HG03575 (cell line): ENCODE measurements at regions not wholly inside any gene's neighbourhood (a gene's known extent, or its start where the extent isn't known, plus 50 kb on each side); places are given as distances from the start of the nearest gene placed in this dataset.

Experiments used
- ATAC-seq: cut with Tn5 transposase; IDR thresholded peaks from one replicate; pipeline ENCODE4 v1.9.1; 2021; ENCODE audit not compliant: unreplicated experiment, insufficient number of reproducible peaks, low FRiP score; ENCODE audit errors: extremely low read depth

DNA sequence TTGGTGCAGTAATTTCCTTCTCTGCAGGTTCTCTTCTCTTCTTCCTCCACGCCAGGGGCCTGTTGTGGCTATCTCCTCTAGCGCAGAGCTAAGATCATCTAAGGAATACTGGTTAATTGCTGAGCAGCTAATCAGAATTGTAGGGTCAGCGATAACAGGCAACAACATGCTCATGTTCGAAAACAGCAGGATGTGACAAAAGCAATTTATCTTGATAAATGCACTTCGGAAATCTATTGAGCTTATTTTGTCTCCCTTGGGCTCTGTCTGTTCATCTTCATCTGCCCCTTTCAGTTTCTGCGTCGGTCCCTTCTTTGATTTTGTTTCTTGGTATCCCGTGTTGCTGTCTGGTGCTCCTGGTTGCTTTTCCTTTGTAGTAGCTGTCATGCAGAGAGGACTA, 67.3 kb upstream of the MAP3K7 start:
- ATAC-seq: no peak

DNA sequence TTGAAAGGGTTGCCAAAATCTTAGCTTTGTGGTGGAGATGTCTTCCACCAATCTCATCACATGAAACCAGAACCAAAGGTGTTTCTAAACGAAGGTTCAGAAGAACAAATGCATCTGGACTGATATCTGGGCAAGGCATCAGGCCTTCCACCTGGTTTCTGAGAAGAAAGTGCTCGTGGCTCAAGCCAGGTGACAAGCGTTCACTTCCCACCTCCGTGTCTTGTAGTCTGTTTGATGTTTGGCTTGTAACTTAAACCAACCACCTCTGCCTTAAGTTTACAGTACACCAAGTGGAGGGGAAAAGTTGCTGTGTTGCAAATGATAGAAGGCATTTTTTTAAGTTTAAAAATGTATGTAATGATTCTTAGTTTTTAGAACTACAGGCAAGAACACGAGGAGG, 66.9 kb upstream of the MAP3K7 start:
- ATAC-seq: no peak

DNA sequence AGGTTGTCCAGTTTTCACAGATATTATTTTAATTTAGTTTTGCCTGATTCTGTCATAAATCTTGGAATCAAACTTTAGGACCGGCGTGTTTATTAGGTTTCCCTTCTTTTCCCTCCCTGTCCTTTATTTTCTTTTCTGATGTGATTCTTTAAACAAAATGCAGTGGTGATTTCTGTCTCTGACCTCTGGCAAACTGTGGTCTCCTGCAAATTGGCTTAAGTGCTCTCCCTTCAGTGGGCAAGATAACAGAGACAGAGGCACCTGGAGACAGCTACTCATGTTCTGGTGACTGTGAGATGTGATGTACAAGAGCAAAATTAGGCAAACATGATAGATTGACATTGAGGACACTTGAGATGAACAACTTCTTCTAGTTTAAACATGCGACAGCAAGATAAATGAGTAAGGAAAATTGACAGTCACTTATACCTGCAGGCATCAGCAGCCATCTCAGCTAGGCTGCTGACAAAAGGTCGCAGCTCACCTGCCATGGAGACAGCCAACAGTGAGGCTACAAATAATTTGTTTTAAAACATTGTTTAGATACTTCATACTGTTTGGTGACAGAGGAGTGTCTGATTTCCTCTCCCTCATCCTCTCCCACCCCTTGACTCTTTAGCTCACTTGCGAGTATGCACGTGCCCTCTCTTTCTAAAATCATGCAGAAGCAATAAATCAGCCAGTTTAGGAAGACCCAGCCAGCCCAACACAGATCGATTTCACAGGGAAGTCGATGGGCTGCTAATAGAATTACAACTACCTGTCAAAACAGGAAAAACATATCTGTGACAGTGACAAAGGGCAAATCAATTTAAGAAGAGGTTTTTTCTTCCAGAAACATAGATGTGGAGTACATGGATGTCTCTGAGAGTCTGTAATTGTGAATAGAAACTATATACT, 63.4 kb upstream of the MAP3K7 start:
- ATAC-seq: no peak

DNA sequence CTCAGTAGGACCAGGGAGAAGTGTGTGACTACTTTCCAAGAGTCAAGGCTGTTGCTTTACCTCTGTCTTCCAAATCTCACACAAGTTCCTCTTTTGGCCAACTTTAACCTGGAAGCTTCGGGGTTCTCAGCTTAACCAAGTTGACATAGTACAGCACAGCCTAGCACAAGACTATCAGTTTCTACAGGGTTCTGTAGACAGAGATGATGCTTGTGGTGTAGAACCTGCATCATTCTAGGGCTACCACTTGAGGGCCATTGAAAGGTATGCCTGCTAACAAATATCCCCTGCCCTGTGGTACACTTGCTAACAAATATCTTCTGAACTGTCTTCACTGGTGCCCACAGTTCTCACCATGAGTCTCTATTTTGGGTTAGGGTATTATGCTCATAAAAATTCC, 62.0 kb upstream of the MAP3K7 start:
- no peak for ATAC-seq

DNA sequence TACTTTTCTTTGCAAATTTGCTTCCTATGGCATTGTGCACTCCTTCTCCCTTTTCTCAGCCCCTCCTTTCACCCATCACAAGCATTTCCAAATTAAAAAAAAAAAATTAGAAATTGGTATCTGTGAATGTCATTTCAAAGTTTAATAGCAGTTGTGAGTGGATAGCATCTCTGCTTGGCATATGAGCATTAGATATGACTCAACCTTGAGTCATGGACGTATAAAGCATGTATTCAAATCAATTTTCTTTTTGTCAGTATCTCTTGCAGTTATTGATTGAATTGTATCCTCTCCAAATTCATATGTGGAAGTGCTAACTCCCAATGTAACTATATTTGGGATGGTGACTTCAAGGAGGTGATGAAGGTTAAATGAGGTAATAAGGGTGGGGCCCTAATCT, 60.1 kb upstream of the MAP3K7 start:
- ATAC-seq: no peak

DNA sequence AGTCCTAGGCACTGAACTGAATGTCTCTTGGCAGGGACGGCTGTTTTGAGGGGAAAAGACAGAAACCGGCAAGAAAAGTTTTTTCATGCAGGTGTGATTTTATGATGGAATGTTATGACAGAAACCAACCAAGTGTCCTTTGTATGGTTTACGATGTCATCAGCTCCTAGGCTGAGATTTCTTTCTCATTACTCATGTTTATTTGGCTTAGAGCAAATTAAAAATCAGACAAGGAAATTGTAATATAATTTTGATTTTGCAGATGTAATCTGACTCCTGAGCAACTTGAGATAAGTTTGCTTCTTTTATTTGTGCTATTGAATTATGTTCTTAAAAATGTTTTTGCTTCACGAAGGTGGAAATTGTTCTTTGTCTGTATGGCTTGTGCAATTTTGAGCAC, 58.8 kb upstream of the MAP3K7 start:
- no peak for ATAC-seq

DNA sequence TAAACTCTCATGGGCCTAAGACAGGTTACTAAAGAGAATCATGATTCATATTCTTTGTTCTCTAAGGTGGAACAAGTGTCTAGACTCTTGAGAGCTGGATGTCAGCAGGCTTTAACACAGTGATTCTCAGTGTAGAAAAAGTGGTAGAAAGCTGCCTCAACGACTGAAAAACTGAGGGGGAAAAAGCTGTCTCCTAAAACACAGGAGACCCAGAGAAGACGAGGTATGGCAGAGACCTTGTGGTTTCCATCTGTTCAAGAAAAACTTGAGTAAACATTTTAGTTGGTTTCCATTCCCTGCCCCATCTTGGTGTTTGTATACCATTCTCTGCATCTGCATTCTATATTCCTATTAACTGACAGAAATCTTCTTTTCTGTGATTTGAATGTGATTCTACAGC, 57.6 kb upstream of the MAP3K7 start:
- ATAC-seq: no peak

DNA sequence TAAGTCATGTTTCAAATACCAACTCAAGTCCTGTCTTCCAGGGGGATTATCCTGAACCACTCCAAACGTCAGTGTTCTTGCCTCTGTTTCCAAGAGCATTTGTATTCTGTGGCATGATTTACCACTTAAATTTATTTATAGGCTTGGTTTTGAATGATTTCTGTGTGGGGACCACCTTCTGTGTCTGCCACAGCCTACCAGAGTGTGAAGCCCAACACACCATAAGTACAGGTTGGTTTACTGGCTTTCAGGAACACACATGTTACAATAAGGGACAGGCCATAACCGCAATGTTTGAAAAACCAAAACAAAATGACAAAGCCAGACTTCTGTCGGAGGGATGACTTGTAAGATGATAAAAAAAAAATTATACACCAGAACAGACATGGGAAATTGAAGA, 56.5 kb upstream of the MAP3K7 start:
- no peak for ATAC-seq

DNA sequence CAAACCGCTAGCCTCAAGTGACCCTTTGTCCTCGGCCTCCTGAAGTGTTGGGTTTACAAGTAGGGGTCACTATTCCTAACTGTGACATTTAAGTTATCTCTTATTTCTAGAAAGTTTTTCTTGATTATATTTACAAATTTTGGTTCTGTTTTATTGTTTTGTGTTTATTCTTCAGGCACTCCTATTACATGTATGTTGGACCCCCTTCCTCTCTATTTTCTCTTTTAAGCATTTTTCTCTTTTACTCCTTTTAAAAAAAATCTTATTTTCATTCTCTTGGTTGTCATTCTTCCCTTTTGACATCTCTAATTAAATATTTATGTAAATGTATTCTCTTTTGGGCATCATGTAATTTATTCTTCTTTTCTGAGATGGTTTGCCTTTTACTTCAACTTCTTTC, 50.4 kb upstream of the MAP3K7 start:
- ATAC-seq: no peak
